Transverse colon (tissue), 4 donors: ENCODE measurements at regions not wholly inside any gene's neighbourhood (a gene's known extent, or its start where the extent isn't known, plus 50 kb on each side); places are given as distances from the start of the nearest gene placed in this dataset.

Experiments used
- DNase-seq: peaks from one replicate; pipeline ENCODE4 v3.0.0-alpha.2; 2019
- H3K27ac ChIP-seq, 4 donors: fragments of 200-600 bp; sonication (generic); 2 replicates each; pipeline ENCODE4 v1.5.1; 2016 to 2018; ENCODE audit warnings: inconsistent platforms in 4 of 4
- H3K27me3 ChIP-seq: fragments of 200-600 bp; sonication (generic); 2 replicates; pipeline ENCODE4 v1.5.1; 2017; ENCODE audit warnings: inconsistent platforms
- H3K36me3 ChIP-seq, 4 donors: fragments of 200-600 bp; sonication (generic); 2 replicates each; pipeline ENCODE4 v1.5.1; 2017 to 2019; ENCODE audit warnings: inconsistent platforms in 4 of 4
- H3K4me1 ChIP-seq, 4 donors: fragments of 200-600 bp; sonication (generic); 2 replicates each; pipeline ENCODE4 v1.5.1; 2017 to 2020; ENCODE audit warnings: inconsistent platforms in 4 of 4
- H3K4me3 ChIP-seq, 4 donors: fragments of 200-600 bp; sonication (generic); 1 replicate in 1 of 4; 2 replicates in 3 of 4; pipeline versions ENCODE4 v1.5.1 to v1.6.1; 2017 to 2019; ENCODE audit warnings: inconsistent platforms in 4 of 4
- H3K9me3 ChIP-seq, 2 donors: fragments of 200-600 bp; sonication (generic); 2 replicates each; pipeline ENCODE4 v1.5.1; 2017 to 2019; ENCODE audit warnings: inconsistent platforms in 2 of 2
- CTCF ChIP-seq, 5 experiments: fragments of 200-600 bp in 3 of 5; fragments of 450-650 bp in 2 of 5; sonication (generic) in 3 of 5; IDR thresholded peaks; 1 replicate in 2 of 5; 2 replicates in 3 of 5; pipeline ENCODE4 v1.5.1; 2016 to 2017; ENCODE audit warnings: antibody characterized with exemption in 5 of 5, inconsistent platforms in 3 of 5, mild to moderate bottlenecking in 2 of 5, moderate library complexity in 1 of 5
- EP300 ChIP-seq: sonication (generic); formaldehyde crosslinking; IDR thresholded peaks from one replicate; pipeline ENCODE4 v1.6.1; 2017; ENCODE audit warnings: antibody characterized with exemption, low read depth
- POLR2A ChIP-seq: fragments of 450-650 bp; IDR thresholded peaks from one replicate; pipeline ENCODE4 v1.6.1; 2016; ENCODE audit warnings: antibody characterized with exemption, mild to moderate bottlenecking, moderate library complexity
- POLR2AphosphoS5 ChIP-seq, 3 donors: sonication (generic); formaldehyde crosslinking; IDR thresholded peaks; one replicate each; pipeline ENCODE4 v1.6.1; 2016; ENCODE audit warnings: antibody characterized with exemption in 3 of 3
- WGBS, 2 donors: methylation state at CpG; one replicate each; pipeline ENCODE4 v1.1.5; 2018; ENCODE audit warnings: low coverage in 1 of 2; 5-methylcytosine and 5-hydroxymethylcytosine counted together
- in situ Hi-C, 4 donors: fragments of 200-750 bp; cut with MboI; loops; one replicate each; pipeline versions ENCODE4 v1.15.0 to v1.15.1; 2017; ENCODE audit warnings: low sequenced_read_pairs in 3 of 4, low pct_ligation_motif_present in 1 of 4, low pct_unique_long_range_greater_than_20kb in 1 of 4
- intact Hi-C: fragments of 100-400 bp; cut with DNase I; formaldehyde crosslinking; loops from one replicate; pipeline ENCODE4 v1.15.1; 2023; ENCODE audit warnings: low total_unique reads

- intact Hi-C loops (no loop called here), in situ Hi-C loops (no loop called here)
- no peak for TF ChIP-seq CTCF (IDR thresholded peaks at IDR 0.05)
- no peak for TF ChIP-seq POLR2A
- TF ChIP-seq EP300: no peak
- no peak for TF ChIP-seq POLR2AphosphoS5 (IDR thresholded peaks at IDR 0.05)
- no peak overlapping the region for H3K27ac ChIP-seq
- no peak for DNase-seq
- H3K27me3 ChIP-seq: no peaks in the 10 kb centered on the region
- no peaks in the 10 kb centered on the region for H3K36me3 ChIP-seq
- H3K4me3 ChIP-seq: no peak overlapping the region
- H3K9me3 ChIP-seq: no peaks in the 10 kb centered on the region
- no peaks in the 10 kb centered on the region for H3K4me1 ChIP-seq
These were observed 92.5 kb upstream of the LRP1B start for GRCh38 chr2:142223309-142223708.

DNA sequence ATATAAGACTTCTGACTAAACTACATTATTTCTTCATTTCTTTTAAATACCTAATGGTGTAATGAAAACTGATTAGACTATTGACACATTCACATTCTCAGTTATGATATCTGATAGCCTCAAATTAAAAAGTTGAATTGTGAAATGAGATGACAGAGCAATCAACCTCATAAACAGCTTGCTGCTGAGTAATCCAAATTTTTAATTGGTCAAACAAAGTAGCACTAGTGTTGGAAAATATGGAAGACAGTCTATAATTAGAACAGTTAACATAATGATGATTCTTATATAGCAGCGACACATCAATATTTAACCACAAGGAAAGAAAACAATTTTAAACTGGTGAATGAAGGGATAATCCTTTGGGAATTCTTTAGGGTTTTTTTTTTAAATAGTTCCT lies 91.9 kb upstream of the LRP1B start:
- TF ChIP-seq POLR2A (no peak), POLR2AphosphoS5 (IDR thresholded peaks at IDR 0.05) (no peak), CTCF (IDR thresholded peaks at IDR 0.05) (no peak)
- no peaks in the 10 kb centered on the region for H3K27me3 ChIP-seq
- no peak overlapping the region for H3K4me3 ChIP-seq
- in situ Hi-C loops (no loop called here), intact Hi-C loops (no loop called here)
- H3K36me3 ChIP-seq: no peaks in the 10 kb centered on the region
- H3K4me1 ChIP-seq: no peaks in the 10 kb centered on the region
- no peak for DNase-seq
- no peaks in the 10 kb centered on the region for H3K9me3 ChIP-seq
- no peak overlapping the region for H3K27ac ChIP-seq
- 75 to 81% methylated on average over 1 of the region's 1 CpG for WGBS, 2 donors

GRCh38 chr2:142220901-142221300 lies 90.1 kb upstream of the LRP1B start:
- 34 to 35% methylated on average over 3 of the region's 3 CpGs for WGBS, 2 donors
- Histone ChIP-seq H3K27me3 (no peaks in the 10 kb centered on the region), H3K4me1 (no peaks in the 10 kb centered on the region), H3K36me3 (no peaks in the 10 kb centered on the region), H3K27ac (no peak overlapping the region), H3K4me3 (no peak overlapping the region), H3K9me3 (no peaks in the 10 kb centered on the region)
- intact Hi-C loops: no loop called here
- in situ Hi-C loops: no loop called here
- DNase-seq: no peak
- no peak for TF ChIP-seq EP300
- TF ChIP-seq POLR2A: no peak
- no peak for TF ChIP-seq POLR2AphosphoS5 (IDR thresholded peaks at IDR 0.05)
- no peak for TF ChIP-seq CTCF (IDR thresholded peaks at IDR 0.05)

DNA sequence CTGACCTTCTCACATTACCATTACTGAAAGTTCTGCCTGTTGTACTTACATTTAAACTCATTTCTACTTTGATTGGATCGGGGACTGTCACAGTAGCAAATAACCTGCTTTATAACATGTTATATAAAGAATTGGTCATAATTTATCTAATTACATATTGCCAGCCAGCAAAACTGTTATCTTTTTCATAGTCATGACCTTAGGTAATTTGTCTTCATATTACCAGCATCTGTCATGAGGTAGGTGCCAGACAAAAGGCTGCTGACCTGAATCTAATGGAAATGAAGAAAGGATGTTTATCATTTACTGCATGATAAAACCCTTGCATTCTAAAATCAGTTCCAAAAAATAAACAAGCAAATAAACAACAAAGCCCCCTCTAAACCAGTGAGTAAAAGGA lies 89.4 kb upstream of the LRP1B start:
- Histone ChIP-seq H3K36me3 (no peaks in the 10 kb centered on the region), H3K27me3 (no peaks in the 10 kb centered on the region), H3K27ac (no peak overlapping the region), H3K9me3 (no peaks in the 10 kb centered on the region), H3K4me1 (no peaks in the 10 kb centered on the region), H3K4me3 (no peak overlapping the region)
- TF ChIP-seq EP300 (no peak), CTCF (IDR thresholded peaks at IDR 0.05) (no peak), POLR2AphosphoS5 (IDR thresholded peaks at IDR 0.05) (no peak), POLR2A (no peak)
- intact Hi-C loops (no loop called here), in situ Hi-C loops (no loop called here)
- DNase-seq: no peak
- WGBS, 2 donors: 63 to 100% methylated on average over 1 of the region's 1 CpG
